ENCODE measurements at regions not wholly inside any gene's neighbourhood (a gene's known extent, or its start where the extent isn't known, plus 50 kb on each side); places are given as distances from the start of the nearest gene placed in this dataset.
A peak's percentile ranks its signal among the peaks of the same experiment; 100 is the strongest.

DNA sequence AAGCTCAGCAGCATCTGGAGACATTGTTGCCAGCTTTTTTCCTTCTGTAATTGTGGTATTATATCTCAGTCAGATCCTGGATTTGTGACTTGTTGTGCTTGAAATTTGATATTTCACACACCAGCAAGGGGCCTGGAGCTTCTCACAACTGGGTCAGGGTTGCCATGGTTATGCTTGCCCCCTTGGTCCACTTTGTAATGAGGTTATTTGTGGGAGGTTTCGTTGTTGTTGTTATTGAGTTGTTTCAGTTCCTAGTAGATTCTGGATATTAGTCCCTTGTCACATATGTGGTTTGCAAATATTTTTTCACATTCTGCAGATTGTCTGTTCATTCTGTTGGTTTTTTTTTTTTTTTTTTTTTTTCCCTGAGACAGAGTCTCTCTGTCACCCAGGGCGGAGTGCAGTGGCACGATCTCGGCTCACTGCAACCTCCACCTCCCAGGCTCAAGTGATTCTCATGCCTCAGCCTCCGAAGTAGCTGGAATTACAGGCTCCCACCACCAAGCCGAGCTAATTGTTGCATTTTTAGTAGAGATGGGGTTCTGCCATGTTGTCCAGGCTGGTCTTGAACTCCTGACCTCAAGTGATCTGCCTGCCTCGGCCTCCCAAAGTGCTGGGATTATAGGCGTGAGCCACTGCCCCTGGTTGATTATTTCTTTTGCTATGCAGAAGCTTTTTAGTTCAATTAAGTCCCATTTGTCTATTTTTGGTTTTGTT, 80.6 kb upstream of the ETV6 start:
- FAIRE-seq: no peak

DNA sequence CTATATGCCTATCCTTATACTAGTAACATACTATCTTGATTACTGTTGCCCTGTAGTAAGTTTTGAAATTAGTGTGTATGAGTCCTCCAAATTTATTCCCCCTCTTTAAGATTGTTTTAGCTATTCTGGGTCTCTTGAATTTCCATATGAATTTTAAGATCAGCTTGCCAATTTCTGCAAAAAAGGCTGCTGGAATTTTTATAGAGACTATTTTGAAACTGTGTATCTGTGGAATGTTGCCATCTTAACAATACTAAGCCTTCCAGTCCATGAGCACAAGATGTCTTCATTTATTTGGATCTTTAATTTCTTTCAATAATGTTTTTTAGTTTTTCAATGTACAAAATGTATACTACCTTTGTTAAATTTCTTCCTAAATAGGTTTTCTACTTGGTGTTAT, 79.8 kb upstream of the ETV6 start:
- FAIRE-seq: peak; percentile 46

DNA sequence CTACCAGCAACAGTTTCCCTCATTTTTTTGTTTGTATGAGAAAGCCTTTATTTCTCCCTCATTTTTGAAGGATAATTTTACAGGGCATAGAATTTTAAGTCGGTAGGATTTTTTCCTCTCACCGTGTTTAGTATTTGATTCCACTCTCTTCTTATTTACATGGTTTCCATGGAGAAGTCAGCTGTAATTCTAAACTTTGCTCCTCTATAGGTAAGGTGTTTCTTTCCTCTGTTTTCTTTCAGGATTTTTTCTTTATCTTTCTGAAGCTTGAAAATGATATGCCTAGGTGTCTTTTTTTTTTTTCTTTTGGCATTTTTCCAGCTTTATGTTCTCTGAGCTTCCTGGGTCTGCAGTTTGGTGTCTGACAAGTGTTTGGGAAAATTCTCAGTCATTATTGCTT, 75.6 kb upstream of the ETV6 start:
- no peak for FAIRE-seq

DNA sequence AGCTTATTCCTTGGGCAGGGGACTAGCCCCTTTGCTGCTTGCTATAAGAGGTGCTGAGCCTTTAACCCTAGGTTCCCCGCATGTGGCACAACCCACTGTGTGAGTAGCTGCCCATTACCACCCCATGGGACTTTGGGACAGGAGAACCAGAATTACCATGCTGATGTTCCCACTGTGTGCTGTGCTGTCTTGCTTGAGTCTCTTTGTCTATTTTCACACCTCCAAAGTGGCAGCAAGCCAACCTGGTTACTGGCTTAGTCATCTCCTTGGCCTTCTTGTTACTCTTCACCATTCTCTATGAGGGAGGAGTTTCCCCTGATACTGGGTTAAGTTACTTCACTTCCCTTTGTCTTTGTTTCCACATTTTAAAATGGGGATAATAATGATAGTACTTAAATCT, 73.4 kb upstream of the ETV6 start:
- no peak for FAIRE-seq

DNA sequence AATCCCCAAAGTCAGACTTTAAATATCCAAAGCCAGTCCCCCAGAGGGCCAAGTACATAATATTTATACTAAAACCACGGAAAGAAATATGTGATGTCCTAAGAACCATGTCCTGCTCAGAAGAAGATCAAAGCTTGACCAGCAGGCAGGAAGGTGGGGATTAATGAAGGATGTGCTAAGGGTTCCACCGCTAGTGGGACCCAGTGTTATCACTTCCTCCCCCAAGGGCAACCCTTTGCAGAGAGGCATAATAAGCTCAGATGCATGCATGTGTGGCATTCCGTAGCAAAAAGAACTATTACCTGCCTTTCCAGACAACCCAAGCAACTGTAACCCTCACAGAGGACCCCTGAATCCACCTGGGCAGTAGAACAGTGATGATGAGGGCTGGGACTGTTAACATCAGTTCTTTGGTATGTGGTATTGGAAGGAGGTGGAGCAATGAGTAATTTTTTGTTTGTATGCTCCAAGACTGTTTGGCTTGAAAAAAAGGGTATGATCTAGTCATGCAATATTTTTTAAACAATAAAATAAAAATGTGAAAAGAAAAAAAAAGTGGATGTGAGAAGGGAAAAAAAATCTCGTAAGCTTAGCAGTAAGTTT, 71.7 kb upstream of the ETV6 start:
- FAIRE-seq: no peak

DNA sequence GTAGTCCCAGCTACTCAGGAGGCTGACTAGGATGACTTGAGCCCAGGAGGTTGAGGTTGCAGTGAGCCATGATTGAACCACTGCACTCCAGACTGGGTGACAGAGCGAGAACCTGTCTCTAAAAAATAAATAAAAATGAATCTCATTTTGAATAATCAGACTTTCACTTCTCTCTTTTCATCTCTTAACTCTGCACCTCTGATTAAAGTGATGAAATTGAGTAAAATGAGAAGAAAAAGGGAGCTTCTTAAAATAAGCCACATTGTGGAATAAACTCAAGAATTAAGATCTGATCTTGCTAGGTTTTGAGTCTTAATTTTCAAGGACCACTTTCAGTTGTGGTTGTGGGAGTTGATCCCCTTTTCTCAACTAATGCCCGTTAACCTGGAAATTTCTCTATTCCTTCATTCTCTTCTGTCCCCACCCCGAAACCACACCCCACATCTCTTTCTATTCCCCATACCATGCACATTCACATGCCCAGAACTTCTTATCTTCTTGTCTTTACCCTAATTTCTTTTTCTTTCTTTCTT, 70.9 kb upstream of the ETV6 start:
- FAIRE-seq: no peak

DNA sequence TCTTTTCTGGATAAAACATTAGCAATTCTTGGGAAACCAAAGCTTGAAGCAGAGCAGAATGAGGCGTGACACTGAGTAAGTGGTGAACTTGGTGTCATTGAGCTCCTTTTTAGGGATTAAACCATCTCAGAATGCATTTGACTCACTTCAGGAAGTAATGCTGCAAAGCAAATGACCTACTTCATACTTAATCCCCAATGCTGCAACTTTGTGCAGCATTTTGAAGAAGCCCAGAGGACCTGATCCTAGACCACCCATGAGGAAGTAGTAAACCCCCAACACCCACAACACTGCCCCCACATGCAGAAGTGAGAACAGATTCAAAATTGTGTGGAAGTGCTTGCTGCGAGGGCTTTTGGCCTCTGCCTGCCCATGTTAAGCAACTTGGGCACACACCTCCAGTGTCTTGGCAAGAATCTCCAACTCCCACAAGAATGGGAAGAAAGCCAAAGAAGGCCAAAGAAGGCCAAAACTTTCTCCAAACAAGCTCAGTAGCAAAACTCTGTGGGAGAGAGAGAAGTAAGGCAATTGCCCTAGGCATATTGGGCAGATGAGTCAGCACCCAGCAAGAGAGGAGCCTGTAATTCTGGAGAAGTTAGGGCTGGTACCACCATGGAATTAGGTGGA, 69.2 kb upstream of the ETV6 start:
- no peak for FAIRE-seq

DNA sequence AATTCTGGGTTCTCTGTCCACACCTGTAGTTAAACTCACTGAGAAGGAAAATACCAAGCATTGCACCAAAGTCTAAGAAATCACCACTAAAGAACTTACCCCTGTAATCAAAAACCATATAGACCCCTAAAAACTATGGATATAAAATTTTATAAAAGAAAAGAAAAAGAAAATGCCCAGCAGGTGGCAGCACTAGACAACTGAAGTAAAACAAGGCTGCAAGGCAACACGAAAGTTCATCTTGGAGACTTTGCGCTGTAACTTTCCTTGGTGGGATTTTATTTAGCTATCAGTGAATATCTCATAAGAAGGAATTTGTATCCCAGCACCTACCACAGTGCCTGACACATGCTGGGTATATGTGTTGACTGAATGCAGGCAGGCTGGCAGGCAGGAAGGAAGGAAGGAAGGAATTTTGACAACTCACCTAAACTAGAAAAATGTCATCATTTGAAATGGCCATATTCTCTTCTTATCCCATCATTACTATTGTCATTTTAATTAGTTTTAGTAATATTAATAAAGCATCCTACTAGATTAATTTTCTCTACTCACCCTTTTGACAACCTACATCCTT, 68.2 kb upstream of the ETV6 start:
- peak; percentile 96 for FAIRE-seq

DNA sequence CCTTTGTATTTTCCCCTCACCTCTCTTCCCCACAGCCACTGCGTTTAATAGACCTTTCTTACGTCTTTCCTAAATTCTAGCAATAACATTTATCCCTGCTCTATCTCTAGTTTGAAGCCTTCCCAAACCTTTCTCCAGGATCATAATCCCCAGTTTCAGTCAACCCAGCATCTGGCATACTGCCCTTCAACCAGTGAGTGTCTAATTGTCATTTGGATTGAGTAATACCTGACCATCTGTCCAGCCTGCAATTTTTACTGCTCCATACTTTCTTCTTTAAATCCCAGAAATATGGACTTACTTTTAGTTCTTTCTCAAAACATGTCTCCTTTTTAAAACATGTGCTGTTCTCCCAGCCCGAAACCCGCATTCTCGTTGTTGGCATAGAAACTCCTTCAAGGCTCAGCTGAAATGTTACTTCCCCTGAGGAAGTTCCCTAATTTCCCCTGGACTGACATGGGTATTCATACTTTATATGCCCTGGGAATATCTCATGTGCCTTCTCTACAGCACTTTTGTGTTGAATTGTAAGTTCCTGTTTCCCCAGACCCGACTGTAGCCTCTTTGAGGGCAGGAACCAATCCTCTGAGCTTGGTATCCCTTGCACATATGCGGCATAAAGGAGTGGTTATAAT, 65.1 kb upstream of the ETV6 start:
- FAIRE-seq: no peak

DNA sequence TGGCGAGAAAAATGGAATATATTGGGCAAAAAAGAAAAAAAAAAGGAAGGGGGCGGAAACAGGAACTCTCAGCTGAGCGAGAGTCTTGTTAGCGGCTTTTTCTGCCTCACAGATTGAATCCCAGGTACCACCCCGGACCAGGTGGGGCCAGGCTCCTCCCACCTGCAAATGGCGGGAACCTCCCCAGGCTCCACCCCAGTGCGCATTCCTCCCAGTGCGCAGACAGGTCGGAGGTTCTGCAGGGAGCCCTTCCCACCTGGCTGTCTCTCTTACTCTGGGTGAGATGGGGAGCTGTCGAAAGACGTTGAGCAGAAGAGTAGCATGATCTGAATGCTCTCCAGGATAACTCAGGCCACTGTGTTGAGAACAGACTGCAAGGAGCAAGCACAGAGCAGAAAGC, 57.0 kb upstream of the ETV6 start:
- FAIRE-seq: no peak

DNA sequence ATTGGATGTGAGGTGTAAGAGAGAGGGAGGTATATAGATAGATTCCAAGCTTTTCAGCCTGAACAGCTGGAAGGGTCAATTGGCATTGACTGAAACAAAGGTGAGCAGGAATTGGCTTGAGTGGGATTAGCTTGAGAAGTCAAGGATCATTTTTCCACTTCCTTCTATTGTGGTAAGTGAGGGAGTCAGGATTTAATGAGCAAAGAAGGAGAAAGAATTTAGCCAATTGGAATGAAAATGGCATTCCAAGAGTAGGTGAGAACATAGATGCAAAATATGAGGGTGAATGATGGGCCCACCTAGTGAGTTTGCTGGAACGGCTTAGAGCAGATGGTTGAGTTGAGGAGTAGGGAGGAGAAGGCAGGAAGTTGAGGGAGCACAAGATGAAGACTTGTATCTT, 56.5 kb upstream of the ETV6 start:
- FAIRE-seq: no peak

DNA sequence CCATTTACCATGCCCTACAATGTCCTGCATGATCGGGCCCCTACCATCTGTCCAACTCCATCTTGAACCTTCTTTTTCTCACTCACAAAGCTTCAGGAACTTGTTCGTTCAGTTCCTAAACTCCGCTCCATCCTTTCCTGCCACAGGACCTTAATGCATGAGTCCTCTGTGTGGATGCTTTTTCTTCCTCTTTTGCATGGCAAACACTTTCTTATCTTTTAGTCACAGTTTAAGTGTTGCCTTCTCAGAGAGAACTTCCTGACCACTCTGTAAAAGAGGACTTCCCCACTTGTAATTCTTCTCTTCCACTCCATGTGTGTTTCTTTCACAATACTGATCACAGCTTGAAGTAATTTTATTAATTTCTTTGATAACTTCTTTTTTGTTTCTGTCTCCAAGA, 54.4 kb upstream of the ETV6 start:
- no peak for FAIRE-seq

DNA sequence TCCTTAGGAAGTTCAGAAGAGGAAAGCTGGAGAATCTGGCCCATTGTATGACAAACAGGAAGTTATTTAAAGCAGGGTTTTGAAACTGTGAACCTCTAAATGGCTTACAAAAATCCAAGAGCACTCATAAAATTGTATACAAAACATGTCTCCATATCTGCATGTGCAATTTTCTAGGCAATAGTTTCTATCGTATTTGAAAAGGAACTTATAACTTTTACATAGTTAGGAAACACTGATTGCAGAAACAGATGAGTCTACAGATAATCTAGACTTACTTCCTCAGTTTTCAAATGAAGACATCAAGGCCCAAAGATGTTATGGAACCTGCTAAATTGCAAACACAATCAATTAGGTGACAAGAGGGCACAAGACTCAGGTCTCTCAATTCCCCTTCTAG, 53.3 kb upstream of the ETV6 start:
- FAIRE-seq: no peak

DNA sequence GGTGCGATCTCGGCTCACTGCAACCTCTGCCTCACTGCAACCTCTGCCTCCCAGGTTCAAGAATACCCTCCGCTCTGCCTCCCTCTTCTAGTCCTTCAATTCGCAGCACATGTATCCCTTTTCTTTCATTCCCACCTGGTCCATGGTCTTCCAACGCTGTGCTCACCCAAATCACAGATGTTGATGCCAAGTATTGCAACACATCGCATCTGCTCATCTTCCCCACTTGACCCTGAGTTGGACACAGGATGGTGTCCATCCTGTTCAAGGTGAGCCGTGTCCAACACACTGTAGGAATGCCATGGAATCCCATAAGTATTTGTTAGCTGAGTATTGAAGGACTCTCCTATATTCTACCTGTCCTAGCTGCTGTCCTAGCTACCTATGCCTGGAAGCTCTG, 50.6 kb upstream of the ETV6 start:
- FAIRE-seq: no peak

All from A204.1 (cell line).